ENCODE measurements at regions not wholly inside any gene's neighbourhood (a gene's known extent, or its start where the extent isn't known, plus 50 kb on each side); places are given as distances from the start of the nearest gene placed in this dataset.

GRCh38 chr11:19366992-19367709 lies 126.4 kb upstream of the E2F8 start:
- H3K9ac ChIP-seq (ENCODE audit: low read length): no peak overlapping the region
- no peak overlapping the region for H3K27ac Mint-ChIP-seq (ENCODE audit: unreplicated experiment)
- H3K4me2 ChIP-seq (ENCODE audit: low read length): peak overlapping the region; percentile 6
- DNase-seq (ENCODE audit: low read depth) (peak; percentile 77), FAIRE-seq (peak; percentile 87)
- H3K9me3 ChIP-seq (ENCODE audit: insufficient read depth, low read depth, low read length): no peaks in the 10 kb centered on the region
- H3K27me3 Mint-ChIP-seq (ENCODE audit: low read depth, unreplicated experiment): peaks cover 15% of the 10 kb centered on the region
- H3K4me3 Mint-ChIP-seq (ENCODE audit: unreplicated experiment): no peak overlapping the region
- no peaks in the 10 kb centered on the region for H3K36me3 Mint-ChIP-seq (ENCODE audit: low read depth, unreplicated experiment)
- peaks cover 6% of the 10 kb centered on the region for H3K4me1 Mint-ChIP-seq (ENCODE audit: low read depth, unreplicated experiment)
- TF ChIP-seq EZH2 (IDR thresholded peaks at IDR 0.05; ENCODE audit: insufficient read depth, low read length): no peak
- TF ChIP-seq, protein P1, sequence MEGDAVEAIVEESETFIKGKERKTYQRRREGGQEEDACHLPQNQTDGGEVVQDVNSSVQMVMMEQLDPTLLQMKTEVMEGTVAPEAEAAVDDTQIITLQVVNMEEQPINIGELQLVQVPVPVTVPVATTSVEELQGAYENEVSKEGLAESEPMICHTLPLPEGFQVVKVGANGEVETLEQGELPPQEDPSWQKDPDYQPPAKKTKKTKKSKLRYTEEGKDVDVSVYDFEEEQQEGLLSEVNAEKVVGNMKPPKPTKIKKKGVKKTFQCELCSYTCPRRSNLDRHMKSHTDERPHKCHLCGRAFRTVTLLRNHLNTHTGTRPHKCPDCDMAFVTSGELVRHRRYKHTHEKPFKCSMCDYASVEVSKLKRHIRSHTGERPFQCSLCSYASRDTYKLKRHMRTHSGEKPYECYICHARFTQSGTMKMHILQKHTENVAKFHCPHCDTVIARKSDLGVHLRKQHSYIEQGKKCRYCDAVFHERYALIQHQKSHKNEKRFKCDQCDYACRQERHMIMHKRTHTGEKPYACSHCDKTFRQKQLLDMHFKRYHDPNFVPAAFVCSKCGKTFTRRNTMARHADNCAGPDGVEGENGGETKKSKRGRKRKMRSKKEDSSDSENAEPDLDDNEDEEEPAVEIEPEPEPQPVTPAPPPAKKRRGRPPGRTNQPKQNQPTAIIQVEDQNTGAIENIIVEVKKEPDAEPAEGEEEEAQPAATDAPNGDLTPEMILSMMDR (IDR thresholded peaks at IDR 0.05; ENCODE audit: insufficient read depth, low read depth, low read length): no peak
- H3K36me3 ChIP-seq (ENCODE audit: insufficient read depth, low read length): no peaks in the 10 kb centered on the region
- H4K20me1 ChIP-seq (ENCODE audit: insufficient read depth, low read length): no peaks in the 10 kb centered on the region
- no peaks in the 10 kb centered on the region for H3K9me3 Mint-ChIP-seq (ENCODE audit: unreplicated experiment)
- H2AFZ ChIP-seq (ENCODE audit: low read depth, low read length): no peak overlapping the region
- peaks cover 24% of the 10 kb centered on the region for H3K4me1 ChIP-seq (ENCODE audit: insufficient read depth, low read length)
- no peak overlapping the region for H3K4me3 ChIP-seq (ENCODE audit: insufficient read depth, low read depth, low read length)
- no peaks in the 10 kb centered on the region for H3K27me3 ChIP-seq (ENCODE audit: insufficient read depth, low read length)
- H3K27ac ChIP-seq (ENCODE audit: low read depth, low read length): peak overlapping the region; percentile 17
- no peaks in the 10 kb centered on the region for H3K79me2 ChIP-seq (ENCODE audit: insufficient read depth, low read length)

- Mint-ChIP-seq H3K4me3 (ENCODE audit: unreplicated experiment) (no peak overlapping the region), H3K27me3 (ENCODE audit: low read depth, unreplicated experiment) (peaks cover 25% of the 10 kb centered on the region), H3K27ac (ENCODE audit: unreplicated experiment) (no peak overlapping the region), H3K4me1 (ENCODE audit: low read depth, unreplicated experiment) (peaks cover 4% of the 10 kb centered on the region), H3K36me3 (ENCODE audit: low read depth, unreplicated experiment) (no peaks in the 10 kb centered on the region), H3K9me3 (ENCODE audit: unreplicated experiment) (no peaks in the 10 kb centered on the region)
- Histone ChIP-seq H4K20me1 (ENCODE audit: insufficient read depth, low read length) (no peaks in the 10 kb centered on the region), H3K36me3 (ENCODE audit: insufficient read depth, low read length) (no peaks in the 10 kb centered on the region), H3K27ac (ENCODE audit: low read depth, low read length) (no peak overlapping the region), H3K9me3 (ENCODE audit: insufficient read depth, low read depth, low read length) (no peaks in the 10 kb centered on the region), H3K27me3 (ENCODE audit: insufficient read depth, low read length) (no peaks in the 10 kb centered on the region), H3K9ac (ENCODE audit: low read length) (no peak overlapping the region), H3K79me2 (ENCODE audit: insufficient read depth, low read length) (no peaks in the 10 kb centered on the region), H2AFZ (ENCODE audit: low read depth, low read length) (no peak overlapping the region), H3K4me3 (ENCODE audit: insufficient read depth, low read depth, low read length) (no peak overlapping the region), H3K4me1 (ENCODE audit: insufficient read depth, low read length) (peaks cover 23% of the 10 kb centered on the region), H3K4me2 (ENCODE audit: low read length) (no peak overlapping the region)
- no peak for FAIRE-seq
- TF ChIP-seq, protein P1 (IDR thresholded peaks at IDR 0.05; ENCODE audit: insufficient read depth, low read depth, low read length): no peak
- TF ChIP-seq EZH2 (IDR thresholded peaks at IDR 0.05; ENCODE audit: insufficient read depth, low read length): no peak
- no peak for DNase-seq (ENCODE audit: low read depth)
Observed at GRCh38 chr11:19365743-19366410, 125.1 kb upstream of the E2F8 start.
